CD1c-positive myeloid dendritic cell (primary cell): ENCODE measurements at regions not wholly inside any gene's neighbourhood (a gene's known extent, or its start where the extent isn't known, plus 50 kb on each side); places are given as distances from the start of the nearest gene placed in this dataset.
"Not testable (repeated sequence)": the region's sequence is repeated elsewhere in the genome, so short reads cannot be mapped to it uniquely, and the experiment has no call there.

Experiments
- DNase-seq: peaks from one replicate; pipeline ENCODE4 v3.0.0-alpha.2; 2016; ENCODE audit errors: extremely low spot score

GRCh38 chrX:13186643-13187042 is 133.2 kb downstream of the ATXN3L start:
- DNase-seq = not testable (repeated sequence)

GRCh38 chrX:13180807-13181206 is 136.4 kb upstream of the FAM9C start:
- DNase-seq = peak; percentile 6

- DNase-seq = no peak
Measured at GRCh38 chrX:13179586-13179985, 135.2 kb upstream of the FAM9C start.

GRCh38 chrX:13179100-13179499 is 134.7 kb upstream of the FAM9C start:
- DNase-seq = no peak

GRCh38 chrX:13177921-13178566 is 133.6 kb upstream of the FAM9C start:
- no peak for DNase-seq

GRCh38 chrX:13175056-13175455 is 130.6 kb upstream of the FAM9C start:
- DNase-seq = no peak

- no peak for DNase-seq
Measured at GRCh38 chrX:13170966-13171558, 126.6 kb upstream of the FAM9C start.

GRCh38 chrX:13169684-13170083 is 125.3 kb upstream of the FAM9C start:
- no peak for DNase-seq

- peak; percentile 32 for DNase-seq
Measured at GRCh38 chrX:13168269-13168668, 123.8 kb upstream of the FAM9C start.

GRCh38 chrX:13167481-13168231 is 123.2 kb upstream of the FAM9C start:
- DNase-seq = peak; percentile 10

GRCh38 chrX:13165266-13166189 is 121.1 kb upstream of the FAM9C start:
- no peak for DNase-seq

- DNase-seq = no peak
Measured at GRCh38 chrX:13164611-13165010, 120.2 kb upstream of the FAM9C start.

- DNase-seq = no peak
Measured at GRCh38 chrX:13162772-13163410, 118.5 kb upstream of the FAM9C start.

- DNase-seq = no peak
Measured at GRCh38 chrX:13159886-13160285, 115.5 kb upstream of the FAM9C start.

- DNase-seq = no peak
Measured at GRCh38 chrX:13158911-13159310, 114.5 kb upstream of the FAM9C start.

GRCh38 chrX:13155550-13155949 is 111.1 kb upstream of the FAM9C start:
- not testable (repeated sequence) for DNase-seq

- no peak for DNase-seq
Measured at GRCh38 chrX:13153796-13154195, 109.4 kb upstream of the FAM9C start.

GRCh38 chrX:13152518-13153185 is 108.2 kb upstream of the FAM9C start:
- DNase-seq = no peak

- DNase-seq = peak; percentile 14
Measured at GRCh38 chrX:13151828-13152517, 107.6 kb upstream of the FAM9C start.

GRCh38 chrX:13149702-13150350 is 105.4 kb upstream of the FAM9C start:
- DNase-seq = no peak
